Hematopoietic multipotent progenitor cell treated with erythropoietin and hydrocortisone succinate and interleukin-3 and kit ligand, for 15 days (in vitro differentiated cells): ENCODE measurements at regions not wholly inside any gene's neighbourhood (a gene's known extent, or its start where the extent isn't known, plus 50 kb on each side); places are given as distances from the start of the nearest gene placed in this dataset.

Experiments
- DNase-seq: peaks from one replicate; pipeline ENCODE4 v3.0.0-alpha.2; 2015; ENCODE audit warnings: low spot score

- DNase-seq = no peak
Observed at GRCh38 chr21:28788030-28788429, 204.6 kb downstream of the LTN1 start.

DNA sequence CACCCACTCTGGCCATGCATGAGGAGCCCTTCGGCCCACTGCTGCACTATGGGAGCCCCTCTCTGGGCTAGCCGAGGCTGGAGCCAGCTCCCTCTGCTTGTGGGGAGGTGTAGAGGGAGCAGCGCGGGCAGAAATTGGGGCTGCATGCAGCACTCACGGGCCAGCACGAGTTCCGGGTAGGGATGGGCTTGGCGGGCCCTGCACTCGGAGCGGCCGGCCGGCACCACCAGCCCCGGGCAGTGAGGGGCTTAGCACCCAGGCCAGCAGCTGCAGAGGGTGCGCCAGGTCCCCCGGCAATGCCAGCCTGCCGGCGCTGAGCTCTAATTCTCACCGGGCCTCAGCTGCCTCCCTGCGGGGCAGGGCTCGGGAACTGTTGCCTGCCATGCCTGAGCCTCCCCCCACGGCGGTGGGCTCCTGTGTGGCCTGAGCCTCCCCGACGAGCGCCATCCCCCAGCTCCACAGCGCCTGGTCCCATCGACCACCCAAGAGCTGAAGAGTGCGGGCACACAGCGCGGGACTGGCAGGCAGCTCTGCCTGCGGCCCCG is 209.0 kb downstream of the LTN1 start:
- DNase-seq = no peak

GRCh38 chr21:28781602-28782276 is 210.9 kb downstream of the LTN1 start:
- no peak for DNase-seq

- DNase-seq = no peak
Observed at GRCh38 chr21:28779914-28780313, 212.8 kb downstream of the LTN1 start.

GRCh38 chr21:28776251-28776650 is 216.4 kb downstream of the LTN1 start:
- DNase-seq = no peak

DNA sequence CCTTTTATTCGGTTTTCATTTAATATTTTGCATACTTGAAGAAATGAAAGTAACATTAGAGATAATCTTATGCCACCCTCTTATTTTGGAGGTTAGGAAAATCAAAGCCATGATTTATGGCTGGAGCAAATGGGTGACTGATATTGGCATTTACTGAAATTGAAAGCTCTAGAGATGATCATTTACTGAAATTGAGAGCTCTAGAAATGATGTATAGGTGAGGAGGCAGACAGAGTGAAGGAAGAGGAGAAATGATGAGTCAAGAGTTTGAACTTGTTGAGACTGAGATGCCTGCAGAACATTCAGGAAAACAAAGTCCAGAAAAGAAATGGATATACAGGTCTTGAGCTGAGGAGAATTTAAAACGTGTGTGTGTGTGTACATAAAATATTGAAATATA is 217.6 kb downstream of the LTN1 start:
- DNase-seq = no peak

- no peak for DNase-seq
Observed at GRCh38 chr21:28773036-28773435, 219.6 kb downstream of the LTN1 start.

DNA sequence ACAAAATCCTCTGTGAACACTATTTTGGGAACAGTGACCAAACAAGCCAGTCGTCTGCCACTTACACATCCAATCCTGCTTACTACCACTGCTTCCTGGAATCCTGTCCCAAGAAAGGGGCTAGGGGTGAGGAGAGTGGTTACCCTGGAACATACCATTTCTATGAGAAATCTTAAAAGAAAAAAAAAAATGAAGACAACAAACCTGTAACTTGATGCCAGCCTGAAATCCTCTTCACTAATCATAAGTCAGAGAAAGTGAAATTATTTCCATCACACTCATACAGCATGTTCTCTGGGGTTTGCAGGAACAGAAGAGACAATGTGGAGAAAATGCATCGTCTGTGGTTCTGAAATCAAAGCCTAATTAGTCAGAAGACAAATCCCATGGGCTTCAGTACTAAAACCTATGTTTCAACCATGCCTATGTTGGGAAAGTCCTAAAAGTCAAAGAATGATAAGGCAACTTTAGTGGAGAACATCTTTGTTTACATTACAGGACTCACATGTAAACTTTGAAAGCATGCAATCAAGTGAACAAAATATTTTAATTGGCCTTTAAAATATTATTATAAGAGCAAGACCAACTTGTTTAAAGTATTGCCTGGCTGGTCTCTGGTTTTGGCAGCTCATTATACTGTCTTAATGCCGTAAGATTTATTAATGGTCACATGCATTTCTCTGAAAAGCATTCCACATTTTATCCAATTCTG is 220.7 kb downstream of the LTN1 start:
- no peak for DNase-seq

- DNase-seq = no peak
Observed at GRCh38 chr21:28770867-28771661, 221.6 kb downstream of the LTN1 start.

GRCh38 chr21:28769683-28770082 is 223.0 kb downstream of the LTN1 start:
- DNase-seq = no peak

DNA sequence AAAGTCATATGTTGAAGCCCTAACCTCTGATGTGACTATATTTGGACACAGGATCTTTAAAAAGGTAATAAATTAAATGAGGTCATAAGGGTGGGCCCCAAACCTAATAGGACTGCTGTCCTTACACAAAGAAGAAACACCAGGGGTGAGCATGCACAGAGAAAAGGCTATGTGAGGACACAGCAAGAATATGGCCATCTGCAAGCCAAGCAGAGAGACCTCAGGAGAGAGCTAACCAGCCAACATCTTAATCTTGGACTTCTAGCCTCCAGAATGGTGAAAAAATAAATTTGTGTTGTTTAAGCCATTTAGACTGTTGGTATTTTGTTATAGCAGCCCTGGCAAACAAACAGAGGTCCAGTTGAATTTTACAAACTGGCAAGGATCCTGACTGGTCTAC is 223.9 kb downstream of the LTN1 start:
- no peak for DNase-seq

DNA sequence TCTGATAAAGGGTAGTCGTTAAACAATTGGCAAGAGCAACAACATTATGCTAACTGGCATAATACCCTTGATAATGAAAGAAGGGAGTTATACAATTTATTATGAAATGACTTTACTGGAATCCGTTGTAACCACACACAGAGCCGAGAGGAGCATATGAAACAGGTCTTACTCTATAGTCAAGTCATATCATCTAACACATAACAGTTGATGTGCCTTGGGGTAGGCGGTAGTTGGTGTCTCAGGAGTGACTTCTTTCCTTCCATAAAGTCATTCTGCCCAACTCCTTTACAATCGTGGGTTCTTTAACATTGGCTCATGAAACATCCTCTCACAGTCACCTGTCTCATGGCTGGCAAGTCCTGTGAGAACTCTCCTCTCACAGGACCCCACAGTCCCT is 225.2 kb downstream of the LTN1 start:
- no peak for DNase-seq

GRCh38 chr21:28763809-28764418 is 228.8 kb downstream of the LTN1 start:
- no peak for DNase-seq

- no peak for DNase-seq
Observed at GRCh38 chr21:28762357-28762735, 230.3 kb downstream of the LTN1 start.

DNA sequence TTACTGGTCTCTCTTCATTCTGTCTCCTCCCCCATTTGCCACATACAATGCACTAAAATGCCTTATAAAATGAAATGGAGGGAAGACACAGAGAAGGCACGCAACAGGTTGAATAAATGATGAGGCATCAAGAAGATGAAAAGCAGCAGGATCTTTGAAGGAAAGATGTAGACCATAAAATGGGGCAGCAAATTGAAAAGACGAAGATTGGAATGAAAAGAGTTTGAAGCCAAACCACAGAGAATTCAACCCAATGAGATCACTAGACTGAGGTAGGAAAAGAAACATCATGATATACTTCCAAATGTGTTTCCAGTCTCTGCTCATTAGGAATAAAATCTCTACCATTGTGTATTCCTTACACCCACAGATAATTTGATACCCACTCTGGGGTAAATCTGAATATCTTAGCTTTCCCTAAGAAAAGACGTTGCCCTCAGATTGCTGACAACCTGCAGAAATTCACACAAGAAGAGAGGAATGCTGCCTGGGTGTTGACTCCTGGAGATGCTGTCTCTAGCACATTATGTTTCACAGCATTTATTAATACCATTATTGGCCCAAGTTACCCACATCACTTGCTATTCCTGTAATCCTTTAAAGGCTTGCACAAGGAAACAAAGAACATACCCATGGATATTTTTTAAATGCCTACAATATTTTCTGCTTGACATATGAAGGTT is 230.9 kb downstream of the LTN1 start:
- DNase-seq = no peak

DNA sequence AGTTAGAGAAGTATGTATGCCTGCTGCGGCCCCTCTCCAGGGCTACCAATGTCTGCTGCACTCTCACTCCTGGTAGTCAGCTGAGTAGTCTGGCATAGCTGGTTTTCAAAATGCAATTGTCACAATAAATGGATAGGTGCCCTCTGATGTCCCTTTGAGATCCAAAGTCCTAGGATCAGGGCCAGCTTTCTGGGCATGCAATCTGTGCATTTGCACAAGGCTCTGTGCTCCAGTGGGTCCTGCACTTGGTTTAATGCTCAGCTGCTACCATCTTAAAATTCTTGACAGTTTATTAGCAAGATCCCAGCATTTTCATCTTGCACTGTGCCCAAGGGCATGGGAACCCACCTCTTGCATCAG is 233.8 kb downstream of the LTN1 start:
- no peak for DNase-seq

- DNase-seq = no peak
Observed at GRCh38 chr21:28758042-28758882, 234.4 kb downstream of the LTN1 start.

GRCh38 chr21:28754862-28755261 is 237.8 kb downstream of the LTN1 start:
- no peak for DNase-seq

- DNase-seq = no peak
Observed at GRCh38 chr21:28754127-28754611, 238.5 kb downstream of the LTN1 start.

- no peak for DNase-seq
Observed at GRCh38 chr21:28752131-28752530, 240.5 kb downstream of the LTN1 start.

GRCh38 chr21:28751176-28751575 is 241.5 kb downstream of the LTN1 start:
- no peak for DNase-seq
